ENCODE measurements at regions not wholly inside any gene's neighbourhood (a gene's known extent, or its start where the extent isn't known, plus 50 kb on each side); places are given as distances from the start of the nearest gene placed in this dataset.
"Not testable (repeated sequence)": the region's sequence is repeated elsewhere in the genome, so short reads cannot be mapped to it uniquely, and the experiment has no call there.

- peaks cover 0 to 4% of the 10 kb centered on the region in 2 donors for H3K9me3 ChIP-seq (ENCODE audit: control insufficient read depth in 2 of 2, low read length in 2 of 2)
- H3K27me3 ChIP-seq (ENCODE audit: control insufficient read depth in 1 of 2, insufficient read depth in 2 of 2, low read length in 2 of 2): peaks cover 0 to 2% of the 10 kb centered on the region in 2 donors
- H3K4me3 ChIP-seq (ENCODE audit: low read length in 2 of 2): no peak overlapping the region
- H3K4me1 ChIP-seq (ENCODE audit: control insufficient read depth, insufficient read depth, low read length): no peaks in the 10 kb centered on the region
- no peak overlapping the region for H3K9ac ChIP-seq (ENCODE audit: low read length in 2 of 2)
- no peak overlapping the region for H3K27ac ChIP-seq (ENCODE audit: low read length)
- no peaks in the 10 kb centered on the region for H3K36me3 ChIP-seq (ENCODE audit: control insufficient read depth in 2 of 2, insufficient read depth in 2 of 2, low read length in 2 of 2)
Observed at GRCh38 chr1:14403961-14404645, 194.4 kb upstream of the KAZN start.

GRCh38 chr1:14404862-14405301 lies 193.6 kb upstream of the KAZN start:
- H3K4me3 ChIP-seq (ENCODE audit: low read length in 2 of 2): no peak overlapping the region
- H3K27me3 ChIP-seq (ENCODE audit: control insufficient read depth in 1 of 2, insufficient read depth in 2 of 2, low read length in 2 of 2): peaks cover 0 to 2% of the 10 kb centered on the region in 2 donors
- H3K9me3 ChIP-seq (ENCODE audit: control insufficient read depth in 2 of 2, low read length in 2 of 2): peaks cover 0 to 4% of the 10 kb centered on the region in 2 donors
- H3K36me3 ChIP-seq (ENCODE audit: control insufficient read depth in 2 of 2, insufficient read depth in 2 of 2, low read length in 2 of 2): no peaks in the 10 kb centered on the region
- no peaks in the 10 kb centered on the region for H3K4me1 ChIP-seq (ENCODE audit: control insufficient read depth, insufficient read depth, low read length)
- no peak overlapping the region for H3K9ac ChIP-seq (ENCODE audit: low read length in 2 of 2)
- no peak overlapping the region for H3K27ac ChIP-seq (ENCODE audit: low read length)

- Histone ChIP-seq H3K9ac (ENCODE audit: low read length in 2 of 2) (no peak overlapping the region), H3K27me3 (ENCODE audit: control insufficient read depth in 1 of 2, insufficient read depth in 2 of 2, low read length in 2 of 2) (no peaks in the 10 kb centered on the region), H3K9me3 (ENCODE audit: control insufficient read depth in 2 of 2, low read length in 2 of 2) (no peaks in the 10 kb centered on the region), H3K4me1 (ENCODE audit: control insufficient read depth, insufficient read depth, low read length) (no peaks in the 10 kb centered on the region), H3K4me3 (ENCODE audit: low read length in 2 of 2) (no peak overlapping the region), H3K36me3 (ENCODE audit: control insufficient read depth in 2 of 2, insufficient read depth in 2 of 2, low read length in 2 of 2) (no peaks in the 10 kb centered on the region), H3K27ac (ENCODE audit: low read length) (no peak overlapping the region)
Observed at GRCh38 chr1:14412235-14412634, 186.2 kb upstream of the KAZN start.

- H3K27ac ChIP-seq (ENCODE audit: low read length): no peak overlapping the region
- H3K36me3 ChIP-seq (ENCODE audit: control insufficient read depth in 2 of 2, insufficient read depth in 2 of 2, low read length in 2 of 2): no peaks in the 10 kb centered on the region
- H3K4me3 ChIP-seq (ENCODE audit: low read length in 2 of 2): no peak overlapping the region
- no peak overlapping the region for H3K9ac ChIP-seq (ENCODE audit: low read length in 2 of 2)
- H3K4me1 ChIP-seq (ENCODE audit: control insufficient read depth, insufficient read depth, low read length): no peaks in the 10 kb centered on the region
- no peaks in the 10 kb centered on the region for H3K9me3 ChIP-seq (ENCODE audit: control insufficient read depth in 2 of 2, low read length in 2 of 2)
- no peaks in the 10 kb centered on the region for H3K27me3 ChIP-seq (ENCODE audit: control insufficient read depth in 1 of 2, insufficient read depth in 2 of 2, low read length in 2 of 2)
Observed at GRCh38 chr1:14413819-14414490, 184.5 kb upstream of the KAZN start.

GRCh38 chr1:14415396-14415795 lies 183.1 kb upstream of the KAZN start:
- no peaks in the 10 kb centered on the region for H3K27me3 ChIP-seq (ENCODE audit: control insufficient read depth in 1 of 2, insufficient read depth in 2 of 2, low read length in 2 of 2)
- H3K4me1 ChIP-seq (ENCODE audit: control insufficient read depth, insufficient read depth, low read length): no peaks in the 10 kb centered on the region

GRCh38 chr1:14419778-14420218 lies 178.7 kb upstream of the KAZN start:
- H3K4me1 ChIP-seq (ENCODE audit: control insufficient read depth, insufficient read depth, low read length); H3K27ac ChIP-seq (ENCODE audit: low read length); H3K4me3 ChIP-seq (ENCODE audit: low read length in 2 of 2); H3K36me3 ChIP-seq (ENCODE audit: control insufficient read depth in 2 of 2, insufficient read depth in 2 of 2, low read length in 2 of 2); H3K9me3 ChIP-seq (ENCODE audit: control insufficient read depth in 2 of 2, low read length in 2 of 2); H3K27me3 ChIP-seq (ENCODE audit: control insufficient read depth in 1 of 2, insufficient read depth in 2 of 2, low read length in 2 of 2); H3K9ac ChIP-seq (ENCODE audit: low read length in 2 of 2): not testable (repeated sequence)

More at GRCh38 chr1:14415396-14415795, 183.1 kb upstream of the KAZN start:
- Histone ChIP-seq H3K9me3 (ENCODE audit: control insufficient read depth in 2 of 2, low read length in 2 of 2) (no peaks in the 10 kb centered on the region), H3K9ac (ENCODE audit: low read length in 2 of 2) (no peak overlapping the region), H3K27ac (ENCODE audit: low read length) (no peak overlapping the region), H3K4me3 (ENCODE audit: low read length in 2 of 2) (no peak overlapping the region), H3K36me3 (ENCODE audit: control insufficient read depth in 2 of 2, insufficient read depth in 2 of 2, low read length in 2 of 2) (no peaks in the 10 kb centered on the region)

- Histone ChIP-seq H3K4me3 (ENCODE audit: low read length in 2 of 2) (no peak overlapping the region), H3K27me3 (ENCODE audit: control insufficient read depth in 1 of 2, insufficient read depth in 2 of 2, low read length in 2 of 2) (no peaks in the 10 kb centered on the region), H3K9me3 (ENCODE audit: control insufficient read depth in 2 of 2, low read length in 2 of 2) (no peaks in the 10 kb centered on the region), H3K27ac (ENCODE audit: low read length) (no peak overlapping the region), H3K4me1 (ENCODE audit: control insufficient read depth, insufficient read depth, low read length) (no peaks in the 10 kb centered on the region), H3K36me3 (ENCODE audit: control insufficient read depth in 2 of 2, insufficient read depth in 2 of 2, low read length in 2 of 2) (no peaks in the 10 kb centered on the region), H3K9ac (ENCODE audit: low read length in 2 of 2) (no peak overlapping the region)
Observed at GRCh38 chr1:14420686-14421085, 177.8 kb upstream of the KAZN start.

GRCh38 chr1:14421295-14421976 lies 177.0 kb upstream of the KAZN start:
- Histone ChIP-seq H3K4me1 (ENCODE audit: control insufficient read depth, insufficient read depth, low read length) (no peaks in the 10 kb centered on the region), H3K36me3 (ENCODE audit: control insufficient read depth in 2 of 2, insufficient read depth in 2 of 2, low read length in 2 of 2) (no peaks in the 10 kb centered on the region), H3K9me3 (ENCODE audit: control insufficient read depth in 2 of 2, low read length in 2 of 2) (no peaks in the 10 kb centered on the region), H3K27ac (ENCODE audit: low read length) (no peak overlapping the region), H3K9ac (ENCODE audit: low read length in 2 of 2) (no peak overlapping the region), H3K4me3 (ENCODE audit: low read length in 2 of 2) (no peak overlapping the region), H3K27me3 (ENCODE audit: control insufficient read depth in 1 of 2, insufficient read depth in 2 of 2, low read length in 2 of 2) (no peaks in the 10 kb centered on the region)

GRCh38 chr1:14421977-14422609 lies 176.4 kb upstream of the KAZN start:
- H3K27ac ChIP-seq (ENCODE audit: low read length): no peak overlapping the region
- H3K4me3 ChIP-seq (ENCODE audit: low read length in 2 of 2): no peak overlapping the region
- H3K9me3 ChIP-seq (ENCODE audit: control insufficient read depth in 2 of 2, low read length in 2 of 2): no peaks in the 10 kb centered on the region
- H3K36me3 ChIP-seq (ENCODE audit: control insufficient read depth in 2 of 2, insufficient read depth in 2 of 2, low read length in 2 of 2): no peaks in the 10 kb centered on the region
- no peaks in the 10 kb centered on the region for H3K4me1 ChIP-seq (ENCODE audit: control insufficient read depth, insufficient read depth, low read length)
- H3K9ac ChIP-seq (ENCODE audit: low read length in 2 of 2): no peak overlapping the region
- no peaks in the 10 kb centered on the region for H3K27me3 ChIP-seq (ENCODE audit: control insufficient read depth in 1 of 2, insufficient read depth in 2 of 2, low read length in 2 of 2)

GRCh38 chr1:14424325-14425002 lies 174.0 kb upstream of the KAZN start:
- H3K4me3 ChIP-seq (ENCODE audit: low read length in 2 of 2): no peak overlapping the region
- H3K27ac ChIP-seq (ENCODE audit: low read length): no peak overlapping the region
- no peaks in the 10 kb centered on the region for H3K27me3 ChIP-seq (ENCODE audit: control insufficient read depth in 1 of 2, insufficient read depth in 2 of 2, low read length in 2 of 2)
- H3K9ac ChIP-seq (ENCODE audit: low read length in 2 of 2): no peak overlapping the region
- no peaks in the 10 kb centered on the region for H3K9me3 ChIP-seq (ENCODE audit: control insufficient read depth in 2 of 2, low read length in 2 of 2)
- H3K36me3 ChIP-seq (ENCODE audit: control insufficient read depth in 2 of 2, insufficient read depth in 2 of 2, low read length in 2 of 2): no peaks in the 10 kb centered on the region
- H3K4me1 ChIP-seq (ENCODE audit: control insufficient read depth, insufficient read depth, low read length): no peaks in the 10 kb centered on the region
